ENCODE measurements at regions not wholly inside any gene's neighbourhood (a gene's known extent, or its start where the extent isn't known, plus 50 kb on each side); places are given as distances from the start of the nearest gene placed in this dataset.

DNA sequence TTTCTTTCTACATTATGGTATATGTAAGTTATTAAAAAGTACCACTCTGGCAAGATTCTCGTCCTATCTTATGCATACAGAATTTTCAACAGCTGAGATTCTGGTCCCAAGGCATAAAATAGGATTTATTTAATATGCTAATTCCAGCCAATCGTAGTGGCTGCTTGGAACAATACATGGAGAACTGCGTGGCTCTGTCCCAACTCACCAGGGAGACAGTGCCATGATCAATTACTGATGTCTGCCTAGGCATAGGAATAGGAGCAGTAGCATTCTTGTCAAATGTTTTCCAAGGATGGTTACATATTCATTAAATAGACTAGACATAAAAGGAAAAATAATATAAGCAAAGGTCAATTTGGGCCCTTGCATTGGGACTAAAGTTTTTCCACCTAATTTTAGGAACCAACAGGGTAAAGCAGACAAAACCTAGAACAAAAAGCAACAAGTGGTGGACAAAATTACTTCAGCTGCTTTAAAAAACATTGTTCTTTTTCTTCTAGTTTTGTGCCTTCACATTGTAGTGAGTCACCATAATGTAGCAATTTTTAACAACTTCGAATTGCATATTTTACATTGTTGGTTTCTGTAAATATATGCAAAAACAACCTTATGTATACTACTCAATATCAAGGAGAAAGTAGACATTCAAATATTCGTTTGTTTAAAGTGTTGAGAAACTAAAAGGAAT is 232.8 kb upstream of the ATP5MC3 start:
- TF ChIP-seq, protein P1, sequence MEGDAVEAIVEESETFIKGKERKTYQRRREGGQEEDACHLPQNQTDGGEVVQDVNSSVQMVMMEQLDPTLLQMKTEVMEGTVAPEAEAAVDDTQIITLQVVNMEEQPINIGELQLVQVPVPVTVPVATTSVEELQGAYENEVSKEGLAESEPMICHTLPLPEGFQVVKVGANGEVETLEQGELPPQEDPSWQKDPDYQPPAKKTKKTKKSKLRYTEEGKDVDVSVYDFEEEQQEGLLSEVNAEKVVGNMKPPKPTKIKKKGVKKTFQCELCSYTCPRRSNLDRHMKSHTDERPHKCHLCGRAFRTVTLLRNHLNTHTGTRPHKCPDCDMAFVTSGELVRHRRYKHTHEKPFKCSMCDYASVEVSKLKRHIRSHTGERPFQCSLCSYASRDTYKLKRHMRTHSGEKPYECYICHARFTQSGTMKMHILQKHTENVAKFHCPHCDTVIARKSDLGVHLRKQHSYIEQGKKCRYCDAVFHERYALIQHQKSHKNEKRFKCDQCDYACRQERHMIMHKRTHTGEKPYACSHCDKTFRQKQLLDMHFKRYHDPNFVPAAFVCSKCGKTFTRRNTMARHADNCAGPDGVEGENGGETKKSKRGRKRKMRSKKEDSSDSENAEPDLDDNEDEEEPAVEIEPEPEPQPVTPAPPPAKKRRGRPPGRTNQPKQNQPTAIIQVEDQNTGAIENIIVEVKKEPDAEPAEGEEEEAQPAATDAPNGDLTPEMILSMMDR (IDR thresholded peaks at IDR 0.05; ENCODE audit: low read length) = no peak
- TF ChIP-seq EZH2 (IDR thresholded peaks at IDR 0.05; ENCODE audit: borderline replicate concordance, low read length) = no peak
